GM12872 (cell line): ENCODE measurements at regions not wholly inside any gene's neighbourhood (a gene's known extent, or its start where the extent isn't known, plus 50 kb on each side); places are given as distances from the start of the nearest gene placed in this dataset.

Experiments used
- CTCF ChIP-seq: IDR thresholded peaks from 3 replicates; pipeline ENCODE4 v1.5.1; 2011; ENCODE audit warnings: low read depth, mild to moderate bottlenecking, low read length, moderate library complexity; ENCODE audit not compliant: insufficient read depth

DNA sequence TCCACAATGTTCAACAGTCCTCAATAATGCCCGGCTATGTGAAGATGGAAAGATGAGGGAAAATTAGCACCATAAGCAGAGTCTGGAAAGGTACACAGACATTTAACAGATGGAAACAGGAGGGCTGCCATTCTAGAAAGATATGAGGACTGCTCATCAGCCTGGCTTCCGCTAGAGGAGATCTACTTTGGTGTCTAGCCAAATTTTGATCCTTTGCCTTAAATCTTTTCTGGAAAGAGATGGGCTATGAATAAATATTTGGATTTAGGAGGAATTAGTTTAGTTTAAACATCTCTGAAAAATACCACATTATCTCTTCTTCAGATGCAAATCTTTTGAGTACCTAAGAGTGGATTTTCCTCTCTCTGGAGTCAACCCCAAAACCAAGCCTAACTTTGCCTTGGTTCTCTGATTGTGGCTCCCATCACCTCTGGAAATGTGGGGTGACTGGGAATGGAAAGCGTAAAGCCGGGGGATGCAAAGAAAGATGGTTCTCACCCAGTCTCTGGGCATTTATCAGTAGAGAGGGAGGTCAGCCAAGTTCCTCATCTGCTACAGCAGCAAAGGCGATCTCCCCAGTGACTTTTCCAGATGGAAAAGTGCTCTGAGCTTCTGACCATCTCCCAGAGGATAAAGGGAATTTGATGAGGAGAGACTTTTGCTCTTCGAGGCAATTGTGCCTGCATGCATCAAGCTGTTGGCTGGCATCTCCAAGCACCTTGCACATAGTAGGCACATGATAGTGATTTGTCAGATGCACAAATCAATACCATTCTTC, 410.6 kb downstream of the ZNF521 start:
- TF ChIP-seq CTCF = no peak

GRCh38 chr18:24942144-24942543, 409.8 kb downstream of the ZNF521 start:
- TF ChIP-seq CTCF = no peak

- no peak for TF ChIP-seq CTCF
Measured at GRCh38 chr18:24947521-24948305, 404.3 kb downstream of the ZNF521 start.

- TF ChIP-seq CTCF = no peak
Measured at GRCh38 chr18:24949908-24950307, 402.1 kb downstream of the ZNF521 start.

- no peak for TF ChIP-seq CTCF
Measured at GRCh38 chr18:24954341-24954740, 397.6 kb downstream of the ZNF521 start.

- no peak for TF ChIP-seq CTCF
Measured at GRCh38 chr18:24958001-24958400, 394.0 kb downstream of the ZNF521 start.

DNA sequence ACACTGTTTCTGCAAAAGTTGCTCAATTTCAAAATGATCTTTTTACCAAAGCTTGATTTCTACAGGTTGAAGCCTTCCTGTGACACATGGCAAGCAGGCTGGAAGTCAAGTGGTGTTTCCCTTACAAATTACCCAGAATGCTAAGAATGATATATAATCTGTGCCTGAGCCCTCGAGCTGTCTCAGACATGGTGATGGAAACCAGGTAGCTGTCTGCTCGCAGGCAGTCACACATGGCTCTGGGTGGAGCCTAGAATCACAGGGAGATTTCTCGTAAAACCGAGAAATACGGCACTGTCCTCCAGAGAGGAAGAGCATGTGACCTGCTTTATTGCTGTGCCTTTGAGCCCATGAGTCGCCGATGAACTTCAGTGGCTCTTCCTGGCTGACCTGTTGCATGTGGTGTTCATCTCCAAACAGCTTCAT, 392.9 kb downstream of the ZNF521 start:
- no peak for TF ChIP-seq CTCF
